HUDEP-2 (cell line): ENCODE measurements at regions not wholly inside any gene's neighbourhood (a gene's known extent, or its start where the extent isn't known, plus 50 kb on each side); places are given as distances from the start of the nearest gene placed in this dataset.
"Not testable (repeated sequence)": the region's sequence is repeated elsewhere in the genome, so short reads cannot be mapped to it uniquely, and the experiment has no call there.

Source experiments
- DNase-seq, 76 experiments: peaks; one replicate each; lab custom pipeline; 2025; ENCODE audit not compliant: unreplicated experiment in 76 of 76; lab: John Stamatoyannopoulos, UW

GRCh38 chr1:224529844-224530243 lies 86.3 kb upstream of the CNIH3 start:
- no peak for DNase-seq

GRCh38 chr1:224533517-224533916 lies 82.6 kb upstream of the CNIH3 start:
- DNase-seq: no peak

- no peak for DNase-seq
These were observed 81.4 kb upstream of the CNIH3 start for GRCh38 chr1:224534731-224535130.

- no peak for DNase-seq
These were observed 80.5 kb upstream of the CNIH3 start for GRCh38 chr1:224535641-224536040.

- DNase-seq: no peak
These were observed 76.1 kb upstream of the CNIH3 start for GRCh38 chr1:224539971-224540370.

GRCh38 chr1:224540535-224540934 lies 75.6 kb upstream of the CNIH3 start:
- DNase-seq: no peak

GRCh38 chr1:224541072-224541790 lies 74.9 kb upstream of the CNIH3 start:
- no peak for DNase-seq

GRCh38 chr1:224541901-224542630 lies 74.1 kb upstream of the CNIH3 start:
- DNase-seq: no peak

GRCh38 chr1:224542783-224543440 lies 73.2 kb upstream of the CNIH3 start:
- DNase-seq: peak in 8 of 76 experiments; percentile 2 to 26 (median 10)

GRCh38 chr1:224543453-224543852 lies 72.7 kb upstream of the CNIH3 start:
- no peak for DNase-seq

- no peak for DNase-seq
These were observed 71.6 kb upstream of the CNIH3 start for GRCh38 chr1:224544346-224545110.

- no peak for DNase-seq
These were observed 70.5 kb upstream of the CNIH3 start for GRCh38 chr1:224545571-224545970.

GRCh38 chr1:224548676-224549075 lies 67.4 kb upstream of the CNIH3 start:
- no peak for DNase-seq

- DNase-seq: not testable (repeated sequence)
These were observed 64.9 kb upstream of the CNIH3 start for GRCh38 chr1:224551189-224551588.

- no peak for DNase-seq
These were observed 62.1 kb upstream of the CNIH3 start for GRCh38 chr1:224554056-224554455.

- DNase-seq: no peak
These were observed 61.4 kb upstream of the CNIH3 start for GRCh38 chr1:224554620-224555259.

GRCh38 chr1:224558904-224559303 lies 57.2 kb upstream of the CNIH3 start:
- DNase-seq: no peak

GRCh38 chr1:224559981-224560728 lies 56.0 kb upstream of the CNIH3 start:
- DNase-seq: no peak

- DNase-seq: not testable (repeated sequence)
These were observed 53.2 kb upstream of the CNIH3 start for GRCh38 chr1:224562881-224563280.

- DNase-seq: no peak
These were observed 52.5 kb upstream of the CNIH3 start for GRCh38 chr1:224563666-224564065.
